Stimulated activated CD8-positive, alpha-beta memory T cell treated with anti-CD3 and anti-CD28 coated beads, Interleukin-2, amount 100 ng/mL, for 48 hours (primary cell): ENCODE measurements at regions not wholly inside any gene's neighbourhood (a gene's known extent, or its start where the extent isn't known, plus 50 kb on each side); places are given as distances from the start of the nearest gene placed in this dataset.
A peak's percentile ranks its signal among the peaks of the same experiment; 100 is the strongest.

Experiments used
- DNase-seq, 2 donors: peaks; one replicate each; pipeline ENCODE4 v3.0.0-alpha.2; 2020; ENCODE audit warnings: low read depth in 2 of 2

DNA sequence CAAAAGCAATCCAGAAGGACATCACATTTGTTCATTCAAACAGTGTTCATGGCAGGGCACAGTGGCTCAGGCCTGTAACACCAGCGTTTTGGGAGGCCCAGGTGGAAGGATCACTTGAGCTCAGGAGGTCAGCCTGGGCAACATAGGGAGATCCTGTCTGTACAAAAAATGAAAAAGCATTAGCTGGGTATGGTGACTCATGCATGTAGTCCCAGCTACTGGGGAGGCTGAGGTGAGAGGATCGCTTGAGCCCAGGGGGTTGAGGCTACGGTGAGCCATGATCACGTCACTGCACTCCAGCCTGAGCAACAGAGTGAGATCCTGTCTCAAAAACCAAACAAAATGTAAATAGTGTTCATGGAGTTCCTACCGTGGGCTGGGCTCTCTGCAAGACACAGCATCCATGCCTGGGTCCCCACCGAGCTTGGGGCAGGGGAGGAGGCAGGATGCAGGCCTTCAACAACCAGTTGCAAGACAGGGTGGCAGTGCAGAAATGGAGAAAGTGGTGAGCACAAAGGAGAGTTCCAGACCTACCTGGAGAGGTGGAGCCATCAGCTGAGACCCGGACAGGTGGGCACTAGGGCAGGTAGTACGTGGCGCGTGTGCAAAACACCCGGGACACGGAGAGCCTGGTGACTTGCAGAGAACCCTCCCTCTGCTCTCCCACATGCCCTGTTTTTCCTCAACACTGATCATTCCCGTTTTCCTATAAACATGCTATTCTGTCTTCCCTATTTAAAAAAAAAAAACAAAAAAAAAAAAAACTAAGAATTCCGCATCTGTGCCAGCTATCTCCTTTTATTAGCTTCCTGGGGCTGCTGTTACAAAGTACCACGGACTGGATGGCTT is 138.9 kb downstream of the TOMM20 start:
- DNase-seq, result no peak

DNA sequence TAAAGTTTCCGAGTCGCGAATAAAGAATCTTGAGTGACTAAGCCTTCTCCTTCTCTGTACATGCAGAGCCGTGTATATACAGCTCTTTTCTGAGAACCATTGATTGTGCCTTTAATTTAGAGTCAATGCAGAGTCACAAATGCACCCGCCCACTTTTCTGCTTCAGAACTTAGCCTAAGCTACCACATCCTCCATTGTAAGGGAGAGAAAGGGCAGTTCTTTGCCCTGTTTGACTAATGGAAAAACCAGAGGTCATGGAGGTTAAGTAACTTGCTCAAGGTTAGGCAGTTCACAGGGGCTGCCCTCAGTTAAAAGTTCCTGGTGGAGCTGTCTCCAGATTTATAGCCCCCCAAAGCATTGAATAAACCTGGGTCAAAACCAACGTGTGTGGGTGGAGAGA is 139.6 kb downstream of the TOMM20 start:
- DNase-seq, result no peak

DNA sequence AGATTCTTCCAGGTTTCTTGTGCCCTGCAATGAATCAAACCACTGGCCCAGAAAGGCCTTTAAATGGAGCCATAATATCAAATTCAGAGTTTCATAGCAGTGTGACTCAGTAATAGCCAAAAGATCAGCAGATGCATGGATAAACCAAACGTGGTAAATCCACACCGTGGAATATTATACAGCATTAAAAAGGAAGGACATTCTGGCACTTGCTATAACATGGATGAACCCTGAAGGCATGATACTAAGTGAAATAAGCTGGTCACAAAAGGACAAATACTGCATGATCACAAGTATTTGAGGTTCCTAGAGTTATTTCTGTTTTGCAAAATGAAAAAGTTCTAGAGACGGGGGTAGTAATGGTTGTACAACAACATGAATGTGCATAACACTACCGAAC is 140.1 kb downstream of the TOMM20 start:
- no peak for DNase-seq

DNA sequence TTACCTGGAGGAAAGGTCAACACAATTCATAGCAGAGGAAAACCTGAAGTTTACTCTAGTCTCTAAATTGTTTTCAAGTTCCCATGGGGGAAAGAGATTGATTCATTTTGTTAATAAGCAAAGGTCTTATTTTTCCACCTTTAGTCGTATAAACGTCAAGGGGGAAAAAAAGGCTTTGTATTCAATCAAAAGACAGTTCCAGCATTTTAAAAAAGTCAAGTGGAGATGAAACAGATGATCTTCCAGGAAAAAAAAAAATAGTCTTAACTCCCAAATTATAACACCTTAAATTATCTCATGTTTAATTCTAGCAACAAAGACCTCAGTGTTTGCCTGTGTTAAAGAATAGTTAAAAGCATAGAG is 140.5 kb downstream of the TOMM20 start:
- no peak for DNase-seq

DNA sequence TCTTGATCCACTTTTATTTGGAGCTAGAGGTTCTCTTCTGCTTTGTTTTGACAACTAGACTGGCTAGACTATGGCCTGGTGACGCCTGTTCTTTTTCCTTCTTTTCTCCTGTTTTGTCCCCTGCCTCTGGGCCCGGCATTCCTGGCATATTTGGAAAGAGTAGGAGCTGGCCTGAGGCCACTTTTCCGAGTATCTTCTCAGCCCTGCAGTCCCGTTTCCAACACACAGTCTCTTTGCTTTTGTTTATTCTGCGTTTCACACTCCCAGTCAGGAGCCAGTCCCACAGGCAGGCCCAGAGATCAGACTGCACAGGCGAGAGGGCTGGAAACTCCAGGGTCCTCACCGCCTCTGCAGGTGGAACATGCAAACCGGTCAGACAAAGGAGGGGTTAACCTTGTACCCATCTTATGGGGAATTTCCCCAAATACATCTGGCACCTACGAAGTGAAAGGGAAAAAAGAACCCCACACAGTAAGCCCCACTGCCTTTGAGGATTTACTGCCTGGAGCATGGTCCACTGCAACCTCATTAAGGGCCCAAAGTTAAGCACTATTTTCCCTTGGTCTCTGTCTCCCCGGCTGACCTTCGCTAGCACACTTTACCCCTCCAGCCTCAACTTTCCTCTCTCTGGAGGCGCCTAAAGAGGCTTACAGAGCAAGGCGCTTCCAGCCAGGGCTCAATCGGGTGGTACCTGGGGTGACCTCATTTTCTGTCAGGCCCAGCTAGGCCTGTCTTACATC is 141.1 kb downstream of the TOMM20 start:
- DNase-seq, result no peak

DNA sequence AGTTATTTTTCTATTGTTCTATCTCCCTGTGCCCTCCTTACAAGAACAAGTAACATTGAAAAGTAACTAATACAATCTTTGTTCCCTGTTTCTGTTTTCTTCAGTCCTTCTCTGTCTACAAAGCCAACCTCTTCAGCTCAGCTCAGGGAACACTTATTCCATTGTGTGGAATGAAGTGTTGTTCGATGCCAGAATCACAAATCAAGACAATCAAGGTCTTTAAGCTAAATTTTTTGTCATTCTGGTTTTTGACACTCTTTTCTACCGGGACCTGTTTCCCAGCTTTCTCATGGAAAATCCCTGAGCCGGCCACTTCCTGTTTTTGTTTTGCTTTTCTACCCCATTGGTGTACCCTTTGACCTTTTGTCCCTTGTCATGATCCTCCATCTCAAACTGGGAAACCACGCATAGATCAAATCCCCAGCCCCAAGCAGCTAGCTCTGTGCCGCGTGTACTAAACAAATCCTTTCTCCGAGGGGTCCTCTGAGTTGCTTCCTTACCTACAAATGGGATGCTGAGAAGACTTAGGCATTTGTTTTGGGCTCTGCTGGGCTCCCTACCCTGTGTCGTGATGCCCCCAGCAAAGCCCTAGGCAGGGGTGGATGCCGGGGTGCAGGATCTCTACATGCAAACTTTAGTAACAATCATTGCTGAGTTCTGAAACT is 141.8 kb downstream of the TOMM20 start:
- DNase-seq, result no peak

DNA sequence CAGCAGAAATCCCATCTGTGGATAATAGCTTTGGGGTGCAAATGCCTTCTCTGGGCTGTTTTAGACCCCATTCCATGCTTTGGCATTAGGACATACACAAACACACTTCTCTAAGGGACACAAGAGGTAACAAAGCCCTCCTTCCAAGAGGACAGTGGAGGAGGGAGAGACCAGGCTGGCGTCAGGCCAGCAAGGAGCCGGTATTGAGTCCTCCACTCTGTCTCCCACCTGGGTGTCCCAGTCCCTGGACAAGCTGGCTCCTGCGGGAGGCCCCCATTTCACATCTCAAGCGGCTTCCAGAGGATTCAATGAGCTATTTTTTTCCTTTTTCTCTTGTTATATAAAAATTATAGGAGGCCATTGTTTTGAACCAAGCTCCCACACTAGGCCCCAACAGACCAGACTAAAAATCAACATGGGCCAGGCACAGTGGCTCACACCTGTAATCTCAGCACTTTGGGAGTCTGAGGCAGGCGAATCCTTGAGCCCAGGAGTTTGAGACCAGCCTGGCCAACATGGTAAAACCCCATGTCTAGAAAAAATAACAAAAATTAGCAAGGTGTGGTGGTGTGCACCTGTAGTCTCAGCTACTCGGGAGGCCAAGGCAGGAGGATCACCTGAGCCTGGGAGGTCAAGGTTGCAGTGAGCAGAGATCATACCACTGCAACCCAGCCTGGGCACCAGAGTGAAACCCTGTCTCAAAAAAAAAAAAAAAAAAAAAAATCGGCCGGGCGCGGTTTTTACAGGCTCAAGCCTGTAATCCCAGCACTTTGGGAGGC is 142.9 kb downstream of the TOMM20 start:
- DNase-seq, result no peak

DNA sequence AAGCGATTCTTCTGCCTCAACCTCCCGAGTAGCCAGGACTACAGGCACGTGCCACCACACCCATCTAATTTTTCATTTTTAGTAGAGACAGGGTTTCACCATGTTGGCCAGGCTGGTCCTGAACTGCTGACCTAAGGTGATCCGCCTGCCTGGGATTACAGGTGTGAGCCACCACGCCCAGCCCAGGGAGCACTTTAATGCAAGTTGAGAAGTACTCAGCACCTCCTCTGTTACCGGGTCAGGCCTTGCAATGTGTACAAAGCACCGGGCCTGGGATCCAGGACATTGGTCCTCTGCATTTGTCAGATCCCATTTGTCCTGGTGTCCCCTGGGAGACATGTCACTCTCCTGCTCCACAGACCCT is 143.6 kb downstream of the TOMM20 start:
- DNase-seq, result no peak

DNA sequence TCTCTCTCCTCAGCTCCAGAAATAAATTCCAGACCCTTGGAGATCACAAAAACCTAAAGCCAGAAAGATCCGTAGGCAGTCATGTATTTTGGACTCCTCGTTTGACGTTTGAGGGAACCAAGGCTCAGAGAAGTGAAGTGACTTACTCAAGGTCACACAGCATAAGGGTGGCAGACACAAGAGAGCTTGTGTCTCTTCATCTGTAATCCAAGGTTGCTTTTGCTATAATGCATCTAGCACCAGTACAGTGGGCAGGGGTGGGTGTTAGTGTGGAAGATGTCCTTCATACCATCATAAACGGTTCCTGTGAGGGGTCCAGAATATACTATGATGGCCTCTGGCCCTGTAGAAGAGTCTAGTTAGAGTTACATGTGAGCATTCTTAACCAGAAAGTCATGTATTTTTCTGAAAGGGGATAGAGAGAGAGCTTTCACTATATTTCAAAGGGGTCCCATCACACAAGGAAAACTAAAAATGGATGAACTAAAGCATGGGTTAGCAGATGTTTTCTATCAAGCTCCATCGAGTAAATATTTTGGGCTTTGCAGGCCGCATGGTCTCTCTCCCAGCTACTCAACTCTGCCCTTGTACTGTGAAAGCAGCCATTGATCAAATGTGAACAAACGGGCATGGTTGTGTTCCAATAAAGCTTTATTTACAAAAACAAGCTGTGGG is 144.9 kb downstream of the TOMM20 start:
- no peak for DNase-seq

DNA sequence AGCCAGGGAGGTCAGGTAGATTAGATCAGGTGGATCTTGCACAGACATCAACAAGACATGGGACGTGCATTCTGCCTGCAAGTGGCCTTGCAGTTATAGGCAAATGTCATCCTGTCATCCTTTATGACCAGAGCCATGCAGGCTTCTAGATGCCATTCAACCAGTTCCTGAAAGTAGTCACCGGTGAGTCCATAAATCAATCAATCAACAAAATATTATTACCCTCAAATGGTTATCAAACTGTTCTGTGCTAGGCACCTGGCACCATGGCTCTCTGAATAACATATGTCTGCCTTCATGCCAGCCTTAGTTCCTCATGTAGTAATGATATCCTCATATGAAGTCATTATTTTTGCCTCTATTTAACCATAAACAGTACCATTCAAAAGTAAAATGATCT is 146.9 kb downstream of the TOMM20 start:
- DNase-seq, result no peak

DNA sequence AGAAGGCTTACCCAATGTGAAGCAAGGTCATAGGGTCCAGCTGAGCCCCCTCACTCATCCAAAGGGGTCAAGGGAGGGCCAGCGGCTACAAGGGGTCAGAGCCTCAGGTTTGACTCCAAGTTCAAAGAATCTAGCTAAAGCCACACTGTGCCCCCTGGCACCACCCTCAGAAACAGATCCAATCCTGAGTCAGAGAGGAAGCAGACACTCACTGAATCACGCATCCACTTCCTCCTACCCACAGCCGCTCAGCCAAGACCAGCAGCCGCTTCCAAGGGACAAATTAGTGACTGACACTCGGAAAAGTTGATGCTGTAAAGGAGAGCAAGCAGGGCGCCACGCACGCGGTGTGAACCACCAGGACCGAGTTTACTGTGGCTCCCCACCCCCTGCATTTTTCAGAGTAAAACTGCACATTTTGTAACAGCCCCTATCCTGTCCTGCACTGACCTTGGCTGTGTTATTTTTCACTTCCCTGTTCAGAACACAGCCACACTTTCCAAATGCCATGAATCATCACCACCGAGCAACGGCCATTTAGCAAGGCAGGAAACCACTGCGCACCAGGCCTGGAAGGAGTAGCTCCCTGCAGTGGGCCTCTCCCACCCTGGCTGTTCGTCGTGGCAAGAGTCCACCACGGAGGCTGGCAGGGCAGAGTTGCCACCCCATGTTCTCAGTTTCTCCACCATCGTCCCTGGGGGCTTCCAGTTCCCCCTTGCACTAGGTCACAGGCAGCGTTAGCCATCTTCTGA is 147.8 kb downstream of the TOMM20 start:
- peak; percentile 65 to 70 for DNase-seq

DNA sequence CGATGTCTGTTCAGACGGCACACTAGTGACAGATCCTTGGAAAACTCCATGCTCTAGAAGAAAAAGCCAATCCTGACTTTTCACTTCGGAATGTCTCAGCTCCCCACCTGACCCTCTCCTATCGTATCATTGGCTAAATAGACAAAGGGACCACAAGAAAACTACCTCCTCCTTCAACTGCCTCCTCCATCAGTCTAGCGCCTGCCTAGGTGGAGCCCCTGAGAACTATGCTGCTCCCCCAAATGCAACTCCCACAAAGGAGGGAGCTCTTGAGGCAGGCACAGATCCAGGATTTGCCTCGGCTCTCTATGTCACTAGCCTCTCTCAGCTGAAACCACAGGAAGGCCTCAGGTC is 148.4 kb downstream of the TOMM20 start:
- DNase-seq, result no peak

DNA sequence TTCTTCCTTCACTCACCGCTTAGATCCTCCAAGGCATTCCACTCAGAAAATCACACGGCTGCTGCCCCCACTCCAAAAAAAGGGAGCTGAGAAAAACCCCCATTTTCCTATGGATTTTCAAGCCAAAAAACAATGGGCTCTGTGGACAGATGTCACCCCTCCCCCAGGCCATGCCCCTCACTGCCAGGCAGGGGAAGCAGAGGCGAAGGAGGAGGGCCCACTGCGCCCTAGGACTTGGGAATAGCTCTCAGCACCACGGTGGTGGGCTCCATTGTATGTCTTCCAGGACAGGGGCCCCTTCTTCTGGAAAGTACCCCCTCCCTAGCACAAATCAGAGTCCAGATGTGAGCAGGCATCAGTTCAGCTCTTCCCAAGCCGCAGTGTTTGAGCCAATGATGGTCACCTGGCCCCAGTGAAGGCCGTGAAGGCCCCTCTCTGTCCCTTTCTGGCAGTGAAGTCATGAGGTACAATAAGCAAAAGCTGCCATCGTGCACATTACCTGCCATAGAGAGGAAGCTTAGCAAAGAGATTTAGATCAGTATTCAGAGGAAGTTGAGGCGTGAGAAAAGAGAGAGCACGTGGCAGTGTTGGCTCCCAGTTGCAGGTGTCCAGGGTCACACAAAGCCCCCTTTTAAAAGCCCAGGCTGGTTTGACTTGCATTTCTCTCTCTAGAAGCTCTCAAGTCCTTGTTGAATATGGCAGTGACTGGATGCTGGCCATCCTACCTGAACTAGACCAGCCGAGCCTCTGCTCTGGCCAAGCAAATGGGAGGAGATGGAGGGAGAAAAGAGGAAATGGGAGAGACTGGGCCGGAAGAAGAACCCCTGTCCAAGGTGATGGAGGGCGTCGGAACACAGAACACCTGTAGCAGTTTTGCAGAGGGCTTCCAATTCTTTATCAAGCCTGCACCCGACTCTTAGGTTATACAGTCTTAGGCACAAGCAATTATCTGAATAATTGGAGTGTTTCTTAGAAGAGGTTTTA is 149.0 kb downstream of the TOMM20 start:
- no peak for DNase-seq

DNA sequence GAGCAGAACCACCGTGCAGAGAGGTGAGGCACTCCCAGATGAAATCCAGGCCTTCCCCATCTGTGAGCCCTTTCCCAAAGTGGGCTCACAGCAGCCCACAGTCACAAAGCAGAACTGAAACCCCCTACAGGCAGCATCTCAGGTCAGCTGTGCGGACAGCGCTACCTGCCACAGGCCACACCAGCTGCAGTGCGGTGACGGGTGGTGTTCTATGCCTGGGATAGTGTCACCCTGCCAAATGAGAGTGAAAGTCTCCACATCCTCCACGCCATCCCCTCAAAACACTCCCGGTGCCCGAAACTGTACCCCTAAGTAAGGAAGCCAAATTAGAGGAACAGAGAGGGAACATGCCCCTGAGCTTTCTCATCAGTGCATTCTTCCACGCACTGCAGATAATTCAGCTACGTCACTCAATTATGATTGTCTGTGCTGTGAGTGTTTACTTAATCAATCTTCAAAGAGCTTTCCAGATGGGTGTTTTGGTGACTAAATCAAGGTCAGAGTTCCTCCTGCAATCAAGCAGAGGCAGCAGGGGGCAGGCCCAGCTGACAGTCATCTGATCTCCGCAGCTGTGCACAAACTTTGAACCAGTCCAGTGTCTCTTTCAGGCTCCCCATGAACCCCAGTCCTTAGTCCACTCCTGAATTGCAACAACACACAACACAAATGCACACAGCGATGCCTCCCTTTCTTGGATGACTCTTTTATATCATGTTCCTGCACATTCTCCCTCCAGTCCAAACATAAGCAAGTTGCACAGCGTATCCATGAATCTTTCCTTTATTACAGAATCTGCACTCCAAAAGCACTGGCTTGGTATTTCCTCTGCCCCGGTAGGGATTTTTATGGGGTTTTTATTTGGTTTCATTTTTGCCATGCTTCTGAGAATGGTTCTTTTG is 150.0 kb downstream of the TOMM20 start:
- no peak for DNase-seq

DNA sequence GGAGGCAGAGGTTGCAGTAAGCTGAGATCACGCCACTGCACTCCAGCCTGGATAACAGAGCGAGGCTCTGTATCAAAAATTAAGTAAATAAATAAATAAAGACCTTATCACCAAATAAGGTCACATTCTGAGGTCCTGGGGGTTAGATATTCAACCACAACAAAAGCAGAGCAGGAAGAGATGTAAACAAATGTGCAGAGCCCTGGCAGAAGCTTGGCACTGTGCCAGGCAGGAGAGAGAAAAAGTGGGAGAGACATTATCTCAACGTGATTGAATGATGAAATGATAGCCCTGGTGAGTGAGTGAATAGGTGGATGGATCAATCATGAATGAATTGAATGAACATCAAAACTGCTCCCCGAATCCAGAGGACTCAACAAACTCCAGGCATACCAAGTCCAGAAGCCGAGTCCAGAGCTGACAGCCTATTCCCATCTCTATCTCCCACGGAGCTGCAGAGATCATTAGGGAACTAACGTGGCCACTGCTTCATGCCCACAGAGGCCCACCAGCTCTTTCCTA is 150.7 kb downstream of the TOMM20 start:
- DNase-seq, result no peak

DNA sequence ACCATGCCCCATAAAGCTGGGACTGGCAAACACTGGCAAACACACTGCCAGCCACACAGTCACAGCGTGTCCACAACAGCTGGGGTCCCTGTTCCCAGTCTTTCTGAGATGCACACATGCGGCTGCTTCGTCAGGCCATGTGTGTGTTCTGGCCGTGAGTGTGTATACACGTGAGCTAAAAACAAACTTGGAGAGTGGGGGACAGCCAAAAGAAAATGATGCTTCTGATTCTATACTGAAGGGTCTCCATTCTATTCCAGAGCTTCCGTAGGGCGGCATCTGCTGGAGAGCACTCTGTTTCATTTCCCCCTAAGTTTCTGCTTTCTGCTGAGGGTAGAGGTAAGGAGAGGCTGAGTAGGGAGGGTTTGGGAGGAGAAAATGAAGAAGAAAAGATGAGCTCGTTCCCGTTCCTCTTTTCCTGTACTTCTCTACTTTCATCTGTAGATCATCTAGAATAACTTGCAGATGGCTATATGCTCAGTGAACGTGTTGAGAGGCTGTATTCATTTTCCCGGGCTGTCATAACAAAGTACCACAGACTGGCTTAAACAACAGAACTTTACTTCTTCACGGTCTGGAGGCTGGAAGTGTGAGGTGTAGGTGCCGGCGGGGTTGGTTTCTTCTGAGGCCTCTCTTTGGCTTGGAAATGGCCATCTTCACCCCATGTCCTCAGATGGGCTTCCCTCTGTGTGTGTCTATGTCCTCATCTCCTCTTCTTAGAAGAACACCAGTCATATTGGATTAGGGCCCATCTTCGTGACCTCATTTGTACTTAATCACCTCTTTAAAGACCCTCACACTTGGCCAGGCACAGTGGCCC is 151.6 kb downstream of the TOMM20 start:
- no peak for DNase-seq
